Islet of Langerhans (tissue), 1 donor: ENCODE measurements at regions not wholly inside any gene's neighbourhood (a gene's known extent, or its start where the extent isn't known, plus 50 kb on each side); places are given as distances from the start of the nearest gene placed in this dataset.
A peak's percentile ranks its signal among the peaks of the same experiment; 100 is the strongest.

ENCODE experiments used
- FAIRE-seq: peaks from one replicate; lab custom pipeline; 2011; peaks lifted over from hg19 to GRCh38; lab: Jason Lieb, UNC

- FAIRE-seq: no peak
These were observed 273.6 kb downstream of the SRBD1 start for GRCh38 chr2:45337481-45337880.

GRCh38 chr2:45334205-45334604 lies 276.9 kb downstream of the SRBD1 start:
- FAIRE-seq: no peak

DNA sequence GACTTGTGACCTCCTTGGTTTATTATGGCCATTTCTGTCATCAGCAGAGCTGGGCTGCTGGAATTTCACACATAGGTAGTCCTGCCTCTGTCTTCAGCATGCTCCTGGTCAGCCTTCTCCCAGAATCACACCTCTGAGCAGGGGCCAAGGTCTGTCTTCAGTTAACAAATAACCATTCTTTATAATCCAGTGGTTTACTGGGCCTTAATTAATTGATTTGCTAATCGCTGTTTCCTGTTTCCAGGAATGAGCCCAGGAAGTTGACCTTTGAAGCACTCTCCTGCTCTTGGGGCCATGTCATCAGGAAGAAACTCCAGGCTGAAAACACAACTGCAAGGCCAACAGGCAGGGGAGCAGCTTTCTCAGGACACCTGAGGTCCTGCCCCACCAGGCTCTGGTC lies 278.5 kb downstream of the SRBD1 start:
- FAIRE-seq: no peak

DNA sequence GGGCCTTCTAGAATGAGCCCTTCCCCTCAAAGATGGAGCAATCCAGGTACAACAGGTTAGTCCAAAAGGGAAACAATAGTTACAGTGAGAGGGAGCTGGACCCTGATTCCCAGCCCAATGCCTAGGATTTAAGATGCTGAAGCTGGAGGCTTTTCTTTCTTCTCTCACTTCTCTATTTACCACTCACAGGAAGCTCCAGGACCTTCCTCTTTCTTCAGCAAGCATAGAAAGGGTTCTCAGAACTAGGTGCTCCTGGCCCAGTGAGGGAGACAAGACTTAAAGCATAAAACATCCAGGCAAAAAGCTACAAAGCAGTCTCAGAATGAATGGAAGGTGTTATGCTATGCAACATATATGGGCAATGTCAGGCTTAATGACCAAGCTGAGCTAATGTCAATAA lies 279.0 kb downstream of the SRBD1 start:
- no peak for FAIRE-seq

DNA sequence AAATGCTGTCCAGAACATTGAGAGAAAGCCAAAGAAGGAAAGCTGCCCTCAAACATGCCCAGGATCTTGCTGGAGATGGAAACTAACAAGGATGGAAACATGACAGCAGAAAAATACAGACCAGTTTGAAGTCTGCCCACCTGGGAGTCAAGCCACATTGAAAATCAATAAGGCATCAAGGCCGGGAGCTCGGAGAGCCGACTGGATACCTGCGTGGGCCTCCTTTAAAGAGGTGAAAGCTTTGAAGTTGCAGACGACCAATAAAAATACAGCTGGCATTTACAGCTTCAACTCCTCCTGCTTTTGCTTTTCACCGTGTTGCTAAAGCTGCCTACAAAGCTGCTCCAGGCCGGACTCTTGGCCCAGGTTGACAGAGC lies 279.7 kb downstream of the SRBD1 start:
- FAIRE-seq: no peak

- FAIRE-seq: peak; percentile 58
These were observed 280.2 kb downstream of the SRBD1 start for GRCh38 chr2:45330637-45331409.

DNA sequence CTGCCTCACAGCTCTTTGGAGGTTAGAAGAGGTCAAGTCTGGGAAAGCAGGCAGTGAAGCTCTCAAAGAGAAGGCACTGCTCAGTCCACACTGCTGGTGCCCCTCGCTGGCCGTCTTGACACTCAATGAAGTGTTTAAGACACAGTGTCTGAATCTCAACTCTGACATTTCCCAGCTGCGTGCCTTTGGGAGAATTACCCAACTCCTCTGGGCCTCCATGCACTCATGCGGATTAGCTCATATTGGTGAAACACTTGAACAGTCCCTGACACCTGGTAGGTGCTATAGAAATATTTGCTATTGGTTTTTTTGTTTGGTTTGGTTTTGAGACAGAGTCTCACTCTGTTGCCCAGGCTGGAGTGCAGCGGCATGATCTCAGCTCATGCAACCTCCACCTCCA lies 281.0 kb downstream of the SRBD1 start:
- FAIRE-seq: no peak

DNA sequence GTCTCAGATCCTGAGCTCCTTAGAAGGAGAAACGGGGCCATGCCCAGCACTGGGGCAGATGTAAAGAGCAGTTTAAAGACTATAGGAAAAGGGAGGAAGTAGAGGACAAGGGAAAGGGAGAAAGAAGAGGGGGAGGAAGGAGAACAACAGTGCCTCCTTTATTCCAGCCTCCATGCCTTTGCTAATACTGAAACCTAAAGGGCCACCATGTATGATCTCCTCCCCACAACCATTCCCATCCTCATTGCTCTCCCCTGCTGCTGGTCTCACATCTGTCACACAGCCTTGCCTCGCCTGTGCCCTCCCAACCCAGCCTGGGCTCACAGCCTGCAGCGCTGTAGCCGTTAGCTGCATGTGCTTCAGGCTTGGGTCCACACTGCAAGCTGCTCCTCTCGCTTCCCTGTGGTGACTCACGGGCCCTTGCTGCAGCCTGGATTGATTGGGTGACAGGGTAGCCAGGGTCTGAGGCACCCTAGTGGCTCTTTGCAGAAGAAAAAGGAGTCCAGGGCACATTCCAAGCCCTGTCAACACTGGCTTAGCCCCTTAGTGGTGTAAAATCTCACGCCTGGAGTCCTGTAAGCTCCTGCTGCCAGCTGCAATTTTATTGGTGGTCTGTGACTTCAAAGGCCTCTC lies 281.9 kb downstream of the SRBD1 start:
- no peak for FAIRE-seq

GRCh38 chr2:45328264-45328870 lies 282.7 kb downstream of the SRBD1 start:
- FAIRE-seq: no peak

DNA sequence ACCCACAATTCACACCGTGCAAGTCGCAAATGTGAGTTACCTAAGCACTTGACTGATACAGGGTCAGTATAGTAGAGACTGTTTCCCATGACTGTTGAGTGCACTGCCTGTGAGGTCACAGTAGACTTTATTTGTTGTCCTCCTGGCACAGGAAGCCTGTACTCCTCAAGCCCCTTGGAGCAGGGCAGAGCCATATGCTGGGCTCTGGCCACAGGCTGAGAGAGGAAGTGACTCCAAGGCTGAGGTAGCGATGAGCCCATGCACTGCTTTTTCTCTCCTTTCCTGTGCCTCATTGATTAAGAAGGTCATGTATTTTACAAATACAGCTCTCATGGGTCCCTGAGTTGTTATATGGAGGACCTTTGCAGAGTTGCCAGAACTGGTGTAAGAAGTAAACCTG lies 287.7 kb downstream of the SRBD1 start:
- FAIRE-seq: no peak

DNA sequence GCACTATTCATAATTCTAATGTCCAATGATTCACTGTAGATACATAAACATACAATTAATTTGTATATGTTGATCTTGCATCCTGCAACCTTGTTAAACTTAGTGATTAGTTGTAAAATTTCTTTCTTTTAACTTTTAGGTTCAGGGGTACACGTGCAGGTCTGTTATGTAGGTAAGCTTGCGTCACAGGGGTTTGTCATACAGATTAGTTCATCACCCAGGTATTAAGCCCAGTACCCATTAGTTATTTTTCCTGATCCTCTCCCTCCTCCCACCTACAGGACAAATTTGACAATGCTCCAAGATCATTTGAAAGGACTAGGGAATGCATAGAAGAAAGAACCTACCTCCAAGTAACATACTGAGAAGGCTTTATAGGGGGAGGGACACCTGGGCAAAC lies 290.1 kb downstream of the SRBD1 start:
- no peak for FAIRE-seq

DNA sequence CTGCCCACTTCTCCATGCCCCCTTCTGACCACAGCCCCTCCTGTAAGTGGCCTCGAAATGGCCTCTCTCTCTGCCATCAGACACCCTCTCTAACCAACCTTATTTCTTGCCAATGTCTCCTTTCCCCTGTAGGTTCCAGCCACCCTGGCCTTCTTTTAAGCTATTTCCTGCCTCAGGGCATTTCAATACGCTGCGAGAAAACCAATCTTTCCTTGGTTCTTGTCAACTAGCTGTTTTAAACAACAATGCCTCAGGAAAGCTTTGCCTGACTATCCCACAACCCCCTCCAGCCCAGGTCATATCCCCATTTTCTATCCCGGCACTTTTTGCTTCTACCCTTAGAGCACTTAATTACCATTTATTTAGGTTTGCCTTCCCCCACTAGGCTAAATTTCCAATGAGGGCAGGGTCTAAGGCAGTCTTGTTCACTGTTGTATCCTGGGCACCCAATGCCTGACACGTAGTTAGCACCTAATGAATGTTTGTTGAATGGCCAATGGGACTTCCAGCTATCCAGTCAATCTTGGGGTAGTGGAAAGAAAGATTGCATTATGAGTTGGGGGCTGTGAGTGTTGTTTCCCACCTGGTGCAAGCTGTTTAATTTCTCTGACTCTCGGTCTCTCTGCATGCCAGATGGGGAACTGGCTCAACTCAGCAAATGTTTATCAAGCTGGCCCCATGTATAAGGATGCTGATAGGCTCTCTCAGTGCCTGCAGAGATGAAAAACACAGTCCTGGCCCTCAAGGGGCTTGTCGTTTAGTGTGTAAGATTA lies 291.2 kb downstream of the SRBD1 start:
- no peak for FAIRE-seq

DNA sequence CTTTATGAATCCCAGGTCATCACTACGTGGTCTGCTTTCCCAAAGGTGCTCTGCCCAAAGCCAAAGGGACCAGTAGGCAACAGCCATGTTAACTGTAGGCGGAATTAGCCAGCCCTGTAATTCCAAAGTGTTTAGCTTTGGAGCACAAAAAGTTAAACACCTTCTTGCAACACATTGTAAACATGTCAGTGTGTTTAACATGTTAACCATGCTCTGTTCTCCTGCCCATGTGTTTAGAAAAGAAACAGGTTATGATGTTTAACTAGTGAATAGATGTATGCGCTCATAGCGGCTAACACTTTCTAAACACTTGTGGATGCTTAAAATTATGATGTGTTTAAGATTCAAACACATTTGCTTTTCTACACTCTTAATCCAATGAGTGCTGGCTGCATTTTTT lies 292.4 kb downstream of the SRBD1 start:
- FAIRE-seq: no peak

DNA sequence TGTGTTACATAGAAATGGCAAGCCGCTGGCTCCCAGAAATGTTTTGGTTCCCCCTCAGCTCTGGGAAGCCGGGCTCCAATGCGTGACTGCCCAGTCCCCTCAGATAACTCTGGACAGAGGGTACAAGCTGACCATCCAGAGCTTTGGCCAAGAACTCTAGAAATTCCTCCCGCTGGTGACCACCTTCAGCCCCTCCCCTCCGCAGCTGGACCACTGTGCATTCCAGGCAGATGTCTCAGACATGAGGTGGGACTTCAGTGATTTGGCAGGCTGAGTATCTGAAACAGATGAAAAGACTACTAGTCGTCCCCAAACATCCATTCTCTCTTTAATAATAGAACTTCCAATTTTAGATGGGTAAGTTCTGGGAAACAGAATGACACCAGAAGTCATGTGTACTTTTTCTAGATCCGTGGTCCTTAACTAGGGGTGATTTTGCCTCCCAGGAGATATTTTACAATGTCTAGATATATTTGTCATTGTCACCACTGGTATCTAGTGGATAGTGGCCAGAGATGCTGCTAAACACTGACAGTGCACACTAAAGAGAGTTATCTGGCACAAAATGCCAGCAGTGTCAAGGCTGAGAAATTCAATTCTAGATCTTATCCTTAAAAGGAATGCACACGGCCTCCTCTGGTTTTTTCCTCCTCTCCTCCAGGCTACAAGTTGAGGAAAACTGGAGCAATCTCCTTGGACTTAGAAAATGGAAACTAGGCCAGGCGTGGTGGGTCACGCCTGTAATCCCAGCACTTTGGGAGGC lies 294.3 kb downstream of the SRBD1 start:
- no peak for FAIRE-seq

GRCh38 chr2:45315861-45316260 lies 295.2 kb downstream of the SRBD1 start:
- FAIRE-seq: no peak

GRCh38 chr2:45312275-45312674 lies 298.8 kb downstream of the SRBD1 start:
- no peak for FAIRE-seq

DNA sequence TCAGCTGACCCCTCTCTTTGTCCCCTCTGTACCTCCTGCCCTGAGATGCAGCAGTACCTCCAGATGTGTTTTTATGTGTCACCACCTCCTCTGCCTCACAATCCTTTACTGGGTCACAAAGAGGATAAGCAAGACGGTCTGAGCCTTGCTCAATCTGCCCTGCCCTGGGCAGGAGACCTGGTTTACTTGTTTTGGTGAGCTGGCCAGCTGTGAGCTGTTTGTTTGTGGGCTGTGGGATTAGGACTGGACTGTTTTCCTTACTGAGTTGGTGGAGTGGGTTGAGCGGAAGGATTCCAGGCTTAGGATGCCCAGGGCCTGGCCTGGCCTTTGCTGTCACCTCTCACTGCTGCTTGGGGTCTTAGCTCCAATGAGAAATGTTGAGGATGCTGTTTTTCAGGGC lies 299.5 kb downstream of the SRBD1 start:
- FAIRE-seq: no peak

DNA sequence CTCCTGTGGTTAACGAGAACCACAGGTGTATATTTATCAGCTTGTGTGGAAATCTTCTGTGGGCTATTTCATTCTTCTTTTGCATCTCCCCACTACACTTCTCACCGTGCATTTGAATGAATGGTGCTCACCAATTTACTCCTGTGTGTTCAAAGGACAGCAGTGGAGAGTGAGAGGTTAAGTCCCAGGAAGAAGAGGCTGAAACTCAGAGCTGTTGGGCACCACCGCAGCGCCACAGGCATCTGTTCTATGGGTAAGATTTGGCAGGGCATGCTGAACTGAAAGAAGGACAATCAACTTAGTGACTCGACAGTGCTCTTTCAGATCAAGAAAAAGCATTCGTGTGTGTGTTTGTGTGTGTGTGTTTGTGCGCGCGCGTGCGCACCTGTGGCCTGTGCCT lies 297.9 kb upstream of the SIX2 start:
- FAIRE-seq: no peak

DNA sequence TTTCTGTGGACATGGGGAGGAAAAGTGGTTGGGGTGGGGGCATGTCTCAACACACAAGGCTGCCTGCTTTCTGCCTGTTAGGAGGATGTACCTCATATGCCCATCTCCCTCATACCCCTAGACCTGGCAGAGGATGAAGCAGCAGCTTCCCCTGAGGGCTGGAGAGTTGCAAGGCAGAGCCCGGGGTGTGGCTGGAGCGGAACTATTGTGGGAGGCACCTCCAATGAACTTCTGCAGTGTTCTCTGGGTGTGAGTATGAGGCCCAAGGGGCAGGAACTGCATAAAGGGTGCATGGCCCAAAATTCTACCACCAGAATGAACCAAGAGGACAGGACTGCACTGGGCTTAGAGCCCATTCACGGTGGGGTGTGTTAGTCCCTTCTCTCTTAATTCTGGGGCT lies 296.3 kb upstream of the SIX2 start:
- FAIRE-seq: no peak

DNA sequence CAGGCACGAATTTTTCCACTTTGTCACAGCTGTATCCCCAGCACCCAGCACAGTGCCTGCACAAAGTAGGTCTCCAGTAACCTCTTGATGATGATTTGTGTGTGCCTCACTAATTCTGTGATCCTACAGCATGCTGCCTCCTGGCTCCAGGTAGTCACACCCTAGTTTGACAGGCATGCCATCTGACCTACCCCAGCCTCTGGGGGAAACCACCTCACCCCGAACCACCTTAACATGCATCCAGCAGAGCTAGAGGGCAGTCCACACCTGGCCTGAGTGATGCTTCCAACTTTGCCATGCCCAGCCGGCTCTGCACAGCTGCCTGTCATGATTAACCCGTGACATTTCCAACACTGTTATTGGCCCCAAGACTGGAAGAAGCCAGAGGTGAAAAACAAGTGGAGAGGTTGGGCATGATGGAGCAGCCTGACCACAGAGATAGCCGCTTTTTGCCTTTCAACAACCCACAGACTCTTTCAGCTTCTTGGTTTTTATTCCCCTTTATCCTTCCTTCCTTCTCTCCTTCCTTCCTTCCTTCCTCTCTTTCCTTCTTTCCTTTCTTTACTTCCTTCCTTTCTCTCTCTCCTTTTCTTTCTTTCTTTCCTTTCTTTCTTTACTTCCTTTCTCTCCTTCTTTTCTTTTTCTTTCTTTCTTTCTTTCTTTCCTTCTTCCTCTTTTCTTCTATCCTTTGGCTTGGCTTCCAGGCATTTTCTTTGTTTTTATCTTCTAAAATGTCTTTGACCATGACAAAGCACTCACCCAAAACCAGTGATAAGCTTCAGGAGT lies 294.4 kb upstream of the SIX2 start:
- no peak for FAIRE-seq
